HG03342 (cell line): ENCODE measurements at regions not wholly inside any gene's neighbourhood (a gene's known extent, or its start where the extent isn't known, plus 50 kb on each side); places are given as distances from the start of the nearest gene placed in this dataset.
"Not testable (repeated sequence)": the region's sequence is repeated elsewhere in the genome, so short reads cannot be mapped to it uniquely, and the experiment has no call there.

Experiments used
- ATAC-seq: cut with Tn5 transposase; IDR thresholded peaks from one replicate; pipeline ENCODE4 v1.9.1; 2021; ENCODE audit warnings: mild to moderate bottlenecking, moderate library complexity; ENCODE audit not compliant: unreplicated experiment

DNA sequence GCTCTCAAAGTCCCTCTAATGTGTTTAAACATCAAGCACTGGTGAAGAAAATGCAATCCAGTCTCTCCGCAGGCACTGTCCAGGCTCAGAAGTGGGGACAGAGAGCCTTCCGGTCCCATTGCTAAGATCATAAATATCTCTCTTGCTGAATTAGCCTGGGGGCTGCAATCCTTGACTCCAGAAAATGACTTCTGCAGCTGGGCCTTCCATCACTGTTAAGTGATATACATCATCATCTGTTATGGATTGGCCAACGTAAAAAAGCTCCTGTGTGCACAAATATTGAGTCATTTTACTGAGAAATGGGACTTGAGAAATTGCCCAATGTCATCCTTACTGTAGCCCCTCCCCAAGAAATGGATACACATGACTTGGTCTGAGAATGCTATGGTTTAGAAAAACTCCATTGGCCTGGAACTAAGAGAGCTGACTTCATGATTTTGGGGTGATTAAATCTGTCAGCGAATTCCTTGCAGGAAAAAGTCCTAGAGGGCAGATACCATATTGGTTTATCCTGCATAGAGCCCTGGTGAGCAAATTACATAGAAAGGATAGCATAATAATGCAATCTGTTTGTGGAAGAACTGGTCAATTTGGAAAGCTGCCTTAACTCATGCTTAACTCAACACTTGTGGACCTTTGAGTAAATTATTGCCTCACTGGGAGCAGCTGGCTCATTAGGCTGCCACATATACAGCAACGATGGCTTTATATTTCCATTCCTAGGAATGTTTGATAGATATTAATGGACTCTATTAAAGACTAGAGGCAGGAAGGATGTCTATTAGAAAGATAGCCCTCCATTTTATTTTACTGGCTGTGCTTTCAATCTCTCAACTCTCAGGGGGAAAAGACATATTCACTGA, 346.1 kb downstream of the GBA3 start:
- ATAC-seq, result no peak

DNA sequence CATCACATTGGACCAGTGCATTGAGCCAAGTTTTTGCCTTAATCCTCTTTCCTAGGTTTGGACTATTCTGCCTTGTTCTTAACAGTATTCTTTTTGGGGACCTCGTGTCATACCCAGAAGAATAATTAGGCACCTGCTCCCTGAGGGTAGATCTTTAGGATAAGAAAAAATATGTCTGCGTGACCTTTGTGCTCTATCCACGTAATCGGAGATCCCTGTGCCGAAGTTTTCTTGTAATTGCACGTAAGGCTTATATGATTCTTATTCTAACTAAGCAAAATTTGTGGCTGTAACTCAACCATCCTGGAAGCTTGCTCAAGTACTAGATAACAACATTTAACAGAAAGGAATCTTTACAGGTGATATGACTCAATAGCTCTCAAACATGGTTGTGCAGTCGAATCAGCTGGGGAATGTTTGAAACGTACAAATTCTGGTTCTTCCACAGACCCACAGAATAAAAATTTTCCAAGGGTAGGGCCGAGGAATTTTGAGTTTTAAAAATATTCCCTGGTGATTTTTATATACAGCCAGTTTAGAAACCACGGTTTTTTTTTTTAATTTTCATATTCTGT, 344.3 kb downstream of the GBA3 start:
- no peak for ATAC-seq

DNA sequence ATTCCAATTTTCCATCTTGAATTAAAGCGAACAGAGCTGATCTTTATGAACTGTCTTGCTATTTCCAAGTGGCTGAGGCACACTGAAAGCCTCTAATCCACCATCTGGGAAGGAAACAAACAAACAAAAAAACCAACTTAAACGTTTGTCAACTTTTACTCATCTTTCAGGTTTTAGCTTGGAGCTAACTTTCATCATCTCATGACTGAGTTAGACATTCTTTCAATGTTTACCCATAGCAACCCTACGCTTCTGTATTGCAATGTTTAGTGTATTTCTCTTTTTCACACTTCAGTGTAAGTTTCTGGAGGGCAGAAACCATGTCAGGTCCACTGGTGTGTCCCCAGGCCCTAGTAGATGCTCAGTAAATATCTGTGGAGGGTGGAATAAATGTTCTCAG, 343.8 kb downstream of the GBA3 start:
- ATAC-seq, result no peak

DNA sequence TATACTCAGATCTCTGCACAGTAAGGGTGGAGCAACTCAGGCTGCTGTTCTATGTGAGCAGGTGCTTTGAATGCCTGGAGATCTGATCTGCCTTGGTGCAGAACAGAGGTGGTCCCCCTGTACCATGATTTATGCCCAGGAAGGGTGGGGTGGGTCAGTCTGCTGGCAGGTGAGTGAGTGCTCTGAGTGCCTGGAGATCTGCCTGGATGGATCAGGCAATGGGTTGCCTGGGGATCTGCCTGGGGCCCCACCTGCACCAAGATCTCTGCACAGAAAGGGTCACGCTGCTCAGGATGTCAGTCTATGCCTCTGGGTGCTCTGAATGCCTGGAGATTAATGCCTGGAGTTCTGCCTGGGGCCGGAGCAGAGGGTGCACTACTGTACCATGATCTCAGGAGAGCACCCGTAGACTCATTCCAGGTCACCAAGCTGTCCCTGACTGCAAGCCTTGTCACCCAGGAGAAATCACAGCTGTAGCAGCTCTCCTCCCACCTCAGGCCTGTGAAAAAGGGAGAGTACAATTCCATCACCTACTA, 342.9 kb downstream of the GBA3 start:
- ATAC-seq, result no peak

DNA sequence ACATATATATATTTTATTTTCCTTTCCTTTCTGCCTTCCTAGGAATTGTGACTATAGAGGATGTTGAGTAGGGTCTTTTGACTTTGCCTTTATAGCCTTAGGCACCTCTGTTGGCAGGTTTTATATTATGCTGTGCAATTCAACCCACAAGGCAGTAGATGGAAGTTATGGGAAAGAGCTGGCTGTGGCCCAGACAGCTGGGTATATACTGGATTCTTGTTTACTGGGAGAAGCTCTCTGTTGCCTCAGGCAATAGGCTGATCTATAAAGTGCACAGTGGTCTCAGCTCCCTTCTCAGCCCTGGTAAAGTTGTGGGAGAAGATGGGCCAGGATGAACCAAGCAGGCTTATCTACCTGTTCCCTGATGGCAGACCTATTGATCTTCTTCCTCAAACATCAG, 342.0 kb downstream of the GBA3 start:
- ATAC-seq, result no peak

DNA sequence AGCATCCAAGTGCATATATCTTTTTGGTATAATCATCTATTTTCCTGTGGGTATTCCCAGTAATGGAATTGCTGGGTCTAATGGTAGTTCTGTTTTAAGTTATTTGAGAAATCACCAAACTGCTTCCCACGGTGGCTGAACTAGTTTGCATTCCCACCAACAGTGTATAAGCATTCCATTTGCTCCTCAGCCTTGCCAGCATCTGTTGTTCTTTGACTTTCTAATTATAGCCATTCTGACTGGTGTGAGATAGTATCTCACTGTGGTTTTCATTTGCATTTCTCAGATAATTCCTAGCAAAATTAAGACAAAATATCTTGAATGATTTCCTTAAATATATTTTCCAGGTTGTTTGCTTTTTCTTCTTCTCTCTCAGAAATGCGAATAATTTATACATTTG, 341.1 kb downstream of the GBA3 start:
- no peak for ATAC-seq

DNA sequence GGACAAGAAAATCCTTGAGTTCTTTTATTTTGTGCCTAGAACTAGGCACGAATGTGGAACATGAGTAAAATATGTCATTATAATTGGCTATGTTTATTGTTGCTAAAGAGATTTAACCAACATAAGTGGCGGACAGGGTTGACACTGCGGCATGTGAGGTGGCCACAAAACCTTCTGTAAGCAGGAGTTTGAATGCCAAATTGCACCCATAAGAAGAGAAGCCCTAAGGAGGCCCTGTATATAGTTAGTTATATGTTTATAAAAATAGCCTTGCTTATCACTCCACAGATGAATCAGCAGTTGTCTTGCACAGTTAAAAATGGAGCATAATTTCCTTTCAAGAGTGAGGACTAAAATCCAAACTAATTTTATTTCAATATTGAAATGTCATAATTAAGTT, 336.1 kb downstream of the GBA3 start:
- ATAC-seq, result no peak

DNA sequence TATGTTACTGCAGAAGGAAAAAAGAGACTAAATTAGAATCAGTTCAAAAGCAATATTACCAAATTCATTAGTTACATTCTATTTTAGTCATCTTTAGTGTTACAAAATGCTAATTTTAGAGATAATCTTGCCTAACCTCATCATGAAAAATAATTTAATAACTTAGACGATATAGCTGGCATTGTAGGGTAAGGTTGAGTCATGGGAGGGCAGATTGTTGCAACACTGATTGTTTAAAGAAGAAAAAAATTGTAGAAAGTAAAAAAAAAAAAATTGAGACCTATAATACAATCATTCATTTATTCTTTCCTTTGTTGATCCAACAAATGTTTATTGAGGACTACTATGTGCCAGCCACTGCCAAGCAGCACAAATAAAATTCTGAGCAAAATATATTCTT, 330.9 kb downstream of the GBA3 start:
- no peak for ATAC-seq

DNA sequence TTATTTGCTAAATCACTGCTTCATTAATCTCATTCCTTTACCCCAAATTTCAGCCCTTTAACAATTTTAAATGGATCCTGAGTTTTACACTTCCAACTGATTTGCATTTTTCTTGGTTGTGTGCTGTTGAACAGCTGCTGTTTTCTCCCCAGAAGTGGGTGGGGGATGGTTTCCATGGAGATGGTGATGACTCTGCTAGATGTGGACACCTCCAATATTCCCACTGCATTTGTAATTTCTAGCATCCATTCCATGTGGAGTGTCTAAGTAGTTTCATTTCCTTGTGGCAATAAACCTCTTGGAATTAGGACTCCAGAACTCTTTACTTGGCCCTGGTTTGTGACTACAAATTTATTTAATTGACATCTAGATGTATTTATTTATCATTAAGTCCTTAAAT, 330.4 kb downstream of the GBA3 start:
- no peak for ATAC-seq

DNA sequence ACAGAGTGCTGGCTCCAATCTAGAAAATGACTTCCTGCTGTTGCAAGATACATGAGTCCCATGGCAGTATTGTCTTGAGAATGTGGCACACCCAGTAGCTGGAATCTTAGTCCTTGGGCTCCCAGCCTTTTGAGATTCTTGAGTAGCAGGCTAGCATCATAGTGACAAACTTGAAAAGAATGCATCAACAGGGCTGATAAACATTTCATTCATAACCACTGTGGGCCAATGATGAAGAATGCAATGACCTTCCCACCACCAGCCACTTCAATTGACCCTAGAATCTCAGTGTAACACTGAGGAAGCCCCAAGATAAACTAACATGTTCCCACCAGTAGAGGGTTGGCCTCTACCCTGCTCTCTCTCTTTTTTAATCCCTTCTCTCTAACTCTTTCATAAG, 329.3 kb downstream of the GBA3 start:
- ATAC-seq, result no peak

DNA sequence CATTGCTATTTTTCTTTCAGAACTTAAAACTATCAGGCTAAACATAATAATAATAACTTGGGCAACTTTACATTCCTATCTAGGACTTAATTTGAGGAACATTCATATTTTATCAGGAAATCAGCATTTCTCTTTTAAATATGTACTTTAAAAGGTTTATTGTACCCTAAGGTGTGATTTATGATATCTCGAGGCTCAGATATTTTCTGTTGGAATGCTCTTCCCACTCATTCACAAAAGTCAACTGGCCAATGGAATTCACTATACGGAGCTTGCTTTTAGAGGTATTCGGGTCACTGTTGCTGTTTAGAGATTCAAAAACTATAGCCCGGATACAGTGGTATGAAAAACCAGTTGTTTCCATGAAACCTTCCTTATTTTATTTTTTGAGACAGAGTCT, 328.3 kb downstream of the GBA3 start:
- no peak for ATAC-seq

DNA sequence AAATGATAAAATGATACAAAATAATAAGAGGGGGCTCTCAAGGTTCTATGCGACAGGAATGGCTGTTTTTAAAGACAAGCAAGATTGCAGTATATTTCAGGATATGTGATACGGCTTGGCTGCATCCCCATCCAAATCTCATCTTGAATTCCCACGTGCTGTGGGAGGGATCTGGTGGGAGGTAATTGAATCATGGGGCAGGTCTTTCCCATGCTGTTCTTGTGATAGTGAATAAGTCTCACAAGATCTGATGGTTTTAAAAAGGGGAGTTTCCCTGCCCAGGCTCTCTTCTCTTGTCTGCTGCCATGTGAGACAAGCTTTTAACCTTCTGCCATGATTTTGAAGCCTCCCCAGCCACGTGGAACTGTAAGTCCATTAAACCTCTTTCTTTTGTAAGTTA, 327.7 kb downstream of the GBA3 start:
- not testable (repeated sequence) for ATAC-seq

DNA sequence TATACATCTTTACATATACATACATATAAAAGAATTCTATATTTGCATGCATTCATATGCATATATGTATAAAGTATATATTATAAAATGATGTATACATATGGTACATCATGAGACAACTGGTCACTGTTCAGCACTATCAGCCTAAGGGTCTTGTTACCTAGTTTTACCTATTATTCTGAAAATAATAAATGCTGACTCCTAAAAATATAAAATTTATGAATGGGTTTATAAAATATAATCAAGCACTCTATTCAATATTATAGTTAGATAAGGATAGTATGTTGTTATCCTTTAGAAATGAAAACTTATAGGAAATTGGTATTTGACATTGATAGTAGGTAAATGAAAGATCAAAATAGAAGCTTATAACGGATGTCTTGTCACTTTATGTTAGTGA, 324.2 kb downstream of the GBA3 start:
- ATAC-seq, result no peak

DNA sequence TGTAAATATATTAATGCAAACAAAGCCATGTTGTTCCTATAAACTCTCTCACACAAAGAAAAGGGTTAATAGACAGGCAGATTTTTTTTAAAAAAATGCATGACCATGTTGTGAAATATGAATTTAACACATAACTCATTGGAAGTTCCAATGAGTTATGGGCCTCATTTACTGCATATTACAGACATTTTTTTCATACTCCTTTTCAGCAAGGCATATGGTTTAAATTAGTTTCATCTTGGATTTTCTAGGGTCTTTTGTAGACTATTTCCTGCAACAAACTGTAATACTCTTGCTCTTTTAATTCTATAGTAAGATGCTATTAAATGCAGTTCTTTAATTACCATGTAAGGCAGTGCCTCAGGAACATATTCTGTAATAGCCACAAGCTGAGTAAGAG, 323.1 kb downstream of the GBA3 start:
- ATAC-seq, result no peak

DNA sequence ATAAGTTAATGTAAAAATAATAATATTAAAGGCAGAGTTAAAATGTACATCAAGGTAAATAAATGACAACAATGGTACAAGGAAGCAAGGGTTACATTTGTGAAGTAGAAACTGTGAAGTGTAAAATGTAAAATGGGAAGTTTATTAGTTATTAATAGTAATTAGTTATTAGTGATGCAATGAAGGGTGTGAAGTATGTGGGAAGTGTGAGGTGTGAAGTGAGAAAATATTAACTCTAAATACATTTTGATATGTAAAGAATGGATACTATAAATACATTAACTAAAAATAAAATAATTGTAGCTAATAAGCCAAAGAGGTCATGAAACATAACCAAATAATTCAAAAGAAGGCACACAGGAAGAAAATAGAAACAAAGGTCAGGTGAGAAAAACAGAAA, 316.4 kb downstream of the GBA3 start:
- ATAC-seq, result no peak

DNA sequence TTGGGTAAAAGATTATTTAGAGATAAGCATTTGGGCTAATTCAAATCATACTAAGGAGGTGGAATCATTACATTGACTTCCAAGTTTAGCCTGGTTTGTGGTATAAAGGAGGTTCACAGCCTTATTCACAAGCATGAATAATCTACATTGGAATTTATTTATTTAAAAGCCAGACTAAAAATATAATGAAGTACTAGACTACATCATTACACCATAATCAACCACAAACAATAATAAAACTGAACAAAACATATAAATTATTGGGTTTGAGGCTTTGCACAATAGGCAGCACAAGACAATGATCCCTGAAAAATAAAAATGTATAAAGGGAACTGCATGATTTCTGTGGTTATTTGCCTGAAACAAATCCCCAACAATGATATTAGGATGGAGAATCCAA, 314.0 kb downstream of the GBA3 start:
- no peak for ATAC-seq

DNA sequence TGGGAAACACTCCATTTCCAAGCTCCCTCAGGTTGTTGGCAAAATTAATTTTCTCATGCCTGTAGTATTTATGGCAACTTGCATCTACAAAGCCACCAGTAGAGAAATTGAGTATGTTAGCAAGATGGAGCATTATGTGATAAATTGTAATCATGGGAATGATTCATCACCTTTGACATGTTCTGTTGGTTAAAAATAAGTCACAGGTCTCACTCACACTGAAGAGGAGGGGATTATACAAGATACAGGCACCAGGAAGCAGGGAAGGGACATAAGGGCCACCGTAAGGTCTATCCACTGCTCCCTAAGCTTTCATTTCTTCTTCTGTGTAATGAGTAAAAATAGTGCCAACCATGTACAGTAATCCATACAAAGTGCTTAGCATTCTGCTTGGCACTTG, 313.0 kb downstream of the GBA3 start:
- no peak for ATAC-seq

DNA sequence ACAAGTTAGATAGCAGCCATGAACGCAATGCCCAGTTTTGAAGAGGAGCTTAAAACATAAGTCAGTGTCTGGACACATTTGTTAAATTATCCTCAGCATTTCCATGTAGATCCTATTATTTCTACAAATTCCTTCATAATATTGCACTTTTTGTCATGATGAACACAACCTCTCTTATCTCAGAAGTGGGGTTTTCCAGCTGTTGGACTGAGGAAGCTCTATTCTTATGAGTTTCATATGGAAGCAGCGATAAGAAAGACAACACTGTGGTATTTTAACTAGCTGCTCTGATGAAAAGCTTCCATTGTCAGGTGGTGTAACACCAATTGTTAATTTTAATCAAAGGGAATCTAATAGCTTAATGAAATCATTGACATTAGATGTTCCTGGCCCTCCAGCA, 308.7 kb downstream of the GBA3 start:
- ATAC-seq, result no peak

DNA sequence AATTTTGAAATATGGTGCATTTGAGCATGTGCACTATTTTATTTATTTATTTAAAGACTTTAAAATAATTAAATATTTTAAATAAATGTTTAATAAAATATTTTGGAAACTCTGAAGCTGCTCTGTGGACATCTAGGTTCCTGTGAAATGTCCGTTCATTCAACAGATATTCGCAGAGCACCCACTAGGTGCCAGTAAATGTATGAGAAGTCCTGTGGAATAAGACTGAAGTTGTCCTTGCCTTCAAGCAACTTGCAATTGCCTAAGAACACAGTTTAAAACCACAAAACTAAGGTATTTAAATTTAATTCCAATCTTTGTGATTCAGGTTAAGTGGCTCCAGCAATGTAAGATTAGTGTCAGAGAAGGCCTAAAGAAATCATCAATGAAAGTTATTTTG, 306.7 kb downstream of the GBA3 start:
- ATAC-seq, result no peak

DNA sequence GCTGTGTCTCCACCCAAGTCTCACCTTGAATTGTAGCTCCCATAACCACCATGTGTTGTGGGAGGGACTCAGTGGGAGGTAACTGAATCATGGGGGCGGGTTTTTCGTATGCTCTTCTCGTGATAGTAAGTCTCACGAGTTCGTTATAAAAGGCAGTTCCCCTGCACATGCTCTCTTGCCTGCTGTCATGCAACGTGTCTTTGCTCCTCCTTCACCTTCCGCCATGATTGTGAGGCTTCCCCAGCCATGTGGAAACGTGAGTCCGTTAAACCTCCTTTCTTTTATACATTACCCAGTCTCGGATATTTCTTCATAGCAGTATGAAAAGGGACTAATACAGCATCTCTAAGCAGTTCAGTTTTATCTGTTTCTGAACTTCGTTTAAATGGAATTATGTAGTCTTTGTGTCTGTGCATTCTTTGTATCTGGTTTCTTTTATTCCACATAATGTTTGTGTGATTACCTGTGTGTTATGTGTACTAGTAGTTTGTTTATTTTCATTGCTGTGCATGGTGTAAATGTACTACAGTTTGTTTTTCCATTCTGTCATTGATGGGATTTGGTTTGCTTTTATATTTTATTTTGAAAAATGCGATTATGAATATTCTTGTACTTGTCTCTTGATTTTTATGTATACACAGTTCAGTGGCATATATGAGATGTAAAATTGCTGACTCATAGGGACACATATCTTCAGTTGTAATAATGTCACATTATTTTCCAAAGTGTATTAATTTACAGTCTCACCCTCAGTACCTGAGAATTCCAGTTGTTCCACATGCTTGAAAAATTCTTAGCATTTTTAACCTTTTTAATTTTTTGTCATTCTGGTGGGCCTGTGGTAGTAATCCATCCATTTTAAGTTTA, 304.9 kb downstream of the GBA3 start:
- no peak for ATAC-seq

DNA sequence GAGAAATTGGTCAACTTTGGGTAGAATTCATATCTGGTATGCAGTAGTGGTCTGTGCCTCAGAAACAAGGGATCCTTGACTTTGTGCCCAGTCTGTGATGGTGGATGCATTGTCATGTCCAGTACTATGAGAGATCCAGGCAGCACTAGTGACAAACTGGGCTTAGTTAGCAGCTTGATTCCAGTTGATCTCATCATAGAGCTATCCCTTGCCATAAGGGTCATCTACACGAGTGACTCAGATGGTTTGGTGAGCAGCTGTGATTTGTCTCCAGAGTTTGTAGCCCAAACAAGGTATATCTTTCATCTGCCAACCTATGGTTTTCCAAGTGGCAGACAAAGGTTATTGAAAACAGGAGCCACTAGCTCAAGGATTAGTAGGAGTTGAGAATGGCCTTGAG, 298.8 kb downstream of the GBA3 start:
- no peak for ATAC-seq

DNA sequence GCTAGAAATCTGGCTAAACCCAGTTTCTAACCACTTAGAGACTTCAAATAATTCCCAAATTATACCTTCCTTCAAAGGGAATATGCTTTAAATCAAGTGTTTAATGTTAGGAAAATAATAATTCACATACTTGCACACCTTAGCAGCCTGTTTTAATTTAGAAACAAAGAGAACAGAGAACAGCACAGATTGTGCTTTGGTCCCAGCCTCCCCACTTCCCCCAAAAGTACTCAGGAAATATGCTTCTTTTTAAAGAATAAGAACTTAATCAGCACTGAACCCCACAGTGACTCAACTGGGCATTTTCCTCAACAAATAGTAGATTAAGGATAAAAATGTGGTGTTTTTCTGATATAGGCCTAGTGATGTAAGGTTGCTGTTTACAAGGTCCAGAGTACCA, 295.8 kb downstream of the GBA3 start:
- no peak for ATAC-seq
